Liver (tissue), 8 donors: ENCODE measurements at regions not wholly inside any gene's neighbourhood (a gene's known extent, or its start where the extent isn't known, plus 50 kb on each side); places are given as distances from the start of the nearest gene placed in this dataset.

Source experiments
- DNase-seq: peaks from one replicate; pipeline ENCODE4 v3.0.0-alpha.2; 2017; ENCODE audit warnings: low spot score
- H3K27ac ChIP-seq, 2 donors: one replicate each; pipeline ENCODE4 v1.7.0; 2013; ENCODE audit warnings: inconsistent platforms in 2 of 2, low read length in 2 of 2, control low read depth in 1 of 2, low read depth in 1 of 2, mild to moderate bottlenecking in 1 of 2
- H3K27me3 ChIP-seq, 4 donors: one replicate each; pipeline versions ENCODE4 v1.6.1 to v1.7.0; 2013; ENCODE audit warnings: low read length in 3 of 4, inconsistent platforms in 1 of 4, mild to moderate bottlenecking in 1 of 4, moderate library complexity in 1 of 4; ENCODE audit not compliant: control insufficient read depth in 4 of 4, insufficient read depth in 4 of 4
- H3K36me3 ChIP-seq, 4 donors: one replicate each; pipeline versions ENCODE4 v1.6.1 to v1.7.0; 2013; ENCODE audit warnings: low read length in 3 of 4, mild to moderate bottlenecking in 3 of 4, low read depth in 1 of 4, moderate library complexity in 1 of 4; ENCODE audit not compliant: control insufficient read depth in 4 of 4, insufficient read depth in 3 of 4
- H3K4me1 ChIP-seq, 4 donors: one replicate each; pipeline versions ENCODE4 v1.6.1 to v1.7.0; 2013; ENCODE audit warnings: low read length in 3 of 4, mild to moderate bottlenecking in 3 of 4, moderate library complexity in 1 of 4; ENCODE audit not compliant: control insufficient read depth in 4 of 4, insufficient read depth in 4 of 4
- H3K4me3 ChIP-seq, 3 donors: one replicate each; pipeline versions ENCODE4 v1.6.1 to v1.7.0; 2013; ENCODE audit warnings: low read length in 3 of 3, control low read depth in 1 of 3, low read depth in 1 of 3, mild to moderate bottlenecking in 1 of 3
- H3K9ac ChIP-seq, 2 donors: one replicate each; pipeline ENCODE4 v1.7.0; 2013; ENCODE audit warnings: low read length in 2 of 2, mild to moderate bottlenecking in 2 of 2, moderate library complexity in 2 of 2, control low read depth in 1 of 2, low read depth in 1 of 2
- H3K9me3 ChIP-seq, 4 donors: one replicate each; pipeline versions ENCODE4 v1.6.1 to v1.7.0; 2013; ENCODE audit warnings: low read length in 3 of 4; ENCODE audit not compliant: control insufficient read depth in 4 of 4
- ATF3 ChIP-seq: IDR thresholded peaks from 2 replicates; pipeline ENCODE4 v1.6.1; 2016; ENCODE audit warnings: antibody characterized with exemption
- CTCF ChIP-seq: fragments of 150-350 bp; IDR thresholded peaks from 2 replicates; pipeline ENCODE4 v1.5.1; 2017; ENCODE audit warnings: improper control_type of control experiment, low read depth, low read length; ENCODE audit not compliant: missing input control
- EGR1 ChIP-seq, 2 donors: IDR thresholded peaks; 2 replicates each; pipeline ENCODE4 v1.6.1; 2016 to 2018; ENCODE audit warnings: antibody characterized with exemption in 2 of 2, low read depth in 2 of 2
- FOXA1 ChIP-seq: IDR thresholded peaks from 2 replicates; pipeline ENCODE4 v1.6.1; 2016; ENCODE audit warnings: antibody characterized with exemption
- FOXA2 ChIP-seq: IDR thresholded peaks from 2 replicates; pipeline ENCODE4 v1.6.1; 2016; ENCODE audit warnings: antibody characterized with exemption
- GABPA ChIP-seq, 2 donors: IDR thresholded peaks in 1 of 2; conservative IDR thresholded peaks in 1 of 2; 2 replicates each; pipeline ENCODE4 v1.6.1; 2016; ENCODE audit warnings: antibody characterized with exemption in 2 of 2, mild to moderate bottlenecking in 1 of 2, moderate library complexity in 1 of 2
- HNF4A ChIP-seq, 2 donors: conservative IDR thresholded peaks; 2 replicates each; pipeline ENCODE4 v1.6.1; 2016; ENCODE audit warnings: antibody characterized with exemption in 2 of 2, mild to moderate bottlenecking in 2 of 2
- HNF4G ChIP-seq: IDR thresholded peaks from 2 replicates; pipeline ENCODE4 v1.6.1; 2016; ENCODE audit warnings: antibody characterized with exemption
- JUND ChIP-seq, 2 donors: IDR thresholded peaks; 2 replicates each; pipeline ENCODE4 v1.6.1; 2016; ENCODE audit warnings: antibody characterized with exemption in 2 of 2
- NR2F2 ChIP-seq: IDR thresholded peaks from 2 replicates; pipeline ENCODE4 v1.6.1; 2016; ENCODE audit warnings: antibody characterized with exemption
- RAD21 ChIP-seq, 2 donors: IDR thresholded peaks; 2 replicates each; pipeline ENCODE4 v1.6.1; 2016; ENCODE audit warnings: antibody characterized with exemption in 2 of 2, mild to moderate bottlenecking in 2 of 2
- REST ChIP-seq: IDR thresholded peaks from 2 replicates; pipeline ENCODE4 v1.6.1; 2016; ENCODE audit warnings: antibody characterized with exemption, mild to moderate bottlenecking
- RXRA ChIP-seq, 2 donors: IDR thresholded peaks; 2 replicates each; pipeline ENCODE4 v1.6.1; 2017 to 2018; ENCODE audit warnings: antibody characterized with exemption in 2 of 2, mild to moderate bottlenecking in 1 of 2
- TAF1 ChIP-seq: conservative IDR thresholded peaks from 2 replicates; pipeline ENCODE4 v1.6.1; 2016; ENCODE audit warnings: antibody characterized with exemption, mild to moderate bottlenecking
- YY1 ChIP-seq: IDR thresholded peaks from 2 replicates; pipeline ENCODE4 v1.6.1; 2016; ENCODE audit warnings: antibody characterized with exemption, mild to moderate bottlenecking
- ZBTB33 ChIP-seq: IDR thresholded peaks from 2 replicates; pipeline ENCODE4 v1.6.1; 2016; ENCODE audit warnings: antibody characterized with exemption
- WGBS: extraction: QIAGEN DNeasy Blood & Tissue Kit; methylation state at CpG from one replicate; pipeline ENCODE4 v1.1.7; 2013; 5-methylcytosine and 5-hydroxymethylcytosine counted together
- TF ChIP-seq, protein P1 (sequence below): IDR thresholded peaks from 2 replicates; pipeline ENCODE4 v1.6.1; 2016; ENCODE audit warnings: antibody characterized with exemption
- donor health status: healthy.
- donor health status: healthy.
- donor health status: healthy.
- donor health status: healthy.
- donor health status: healthy.

GRCh38 chr3:816605-817004 is 276.2 kb upstream of the CNTN6 start:
- Histone ChIP-seq H3K9me3 (no peaks in the 10 kb centered on the region), H3K4me3 (no peak overlapping the region), H3K9ac (no peak overlapping the region), H3K36me3 (no peaks in the 10 kb centered on the region), H3K27ac (no peak overlapping the region), H3K4me1 (no peaks in the 10 kb centered on the region), H3K27me3 (no peaks in the 10 kb centered on the region)
- no peak for TF ChIP-seq YY1
- TF ChIP-seq, protein P1, sequence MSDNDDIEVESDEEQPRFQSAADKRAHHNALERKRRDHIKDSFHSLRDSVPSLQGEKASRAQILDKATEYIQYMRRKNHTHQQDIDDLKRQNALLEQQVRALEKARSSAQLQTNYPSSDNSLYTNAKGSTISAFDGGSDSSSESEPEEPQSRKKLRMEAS = no peak
- no peak for TF ChIP-seq TAF1
- TF ChIP-seq GABPA (IDR thresholded peaks at IDR 0.05 in 1 of 2, conservative IDR thresholded peaks at IDR 0.05 in 1 of 2) = no peak
- no peak for TF ChIP-seq ZBTB33
- TF ChIP-seq JUND (IDR thresholded peaks at IDR 0.05) = no peak
- TF ChIP-seq ATF3 = no peak
- no peak for TF ChIP-seq HNF4G
- no peak for TF ChIP-seq RAD21 (IDR thresholded peaks at IDR 0.05)
- no peak for TF ChIP-seq HNF4A (conservative IDR thresholded peaks at IDR 0.05)
- TF ChIP-seq RXRA (IDR thresholded peaks at IDR 0.05) = no peak
- TF ChIP-seq REST = no peak
- no peak for TF ChIP-seq NR2F2
- TF ChIP-seq EGR1 (IDR thresholded peaks at IDR 0.05; ENCODE audit: low read depth in 2 of 2) = no peak
- TF ChIP-seq FOXA1 = no peak
- no peak for DNase-seq
- WGBS = 70% methylated on average over 5 of the region's 5 CpGs

- H3K4me1 ChIP-seq = no peaks in the 10 kb centered on the region
- H3K36me3 ChIP-seq = no peaks in the 10 kb centered on the region
- WGBS = 63% methylated on average over 1 of the region's 1 CpG
- H3K9ac ChIP-seq = no peak overlapping the region
- H3K9me3 ChIP-seq = peaks cover 0 to 5% (median 2%) of the 10 kb centered on the region in 4 donors
- H3K4me3 ChIP-seq = no peak overlapping the region
- TF ChIP-seq CTCF (no peak), RXRA (IDR thresholded peaks at IDR 0.05) (no peak), EGR1 (IDR thresholded peaks at IDR 0.05; ENCODE audit: low read depth in 2 of 2) (no peak), FOXA2 (no peak), JUND (IDR thresholded peaks at IDR 0.05) (no peak), HNF4G (no peak), ATF3 (no peak), NR2F2 (no peak), HNF4A (conservative IDR thresholded peaks at IDR 0.05) (no peak), FOXA1 (no peak), GABPA (IDR thresholded peaks at IDR 0.05 in 1 of 2, conservative IDR thresholded peaks at IDR 0.05 in 1 of 2) (no peak), REST (no peak)
- TF ChIP-seq, protein P1 = no peak
- DNase-seq = no peak
- H3K27me3 ChIP-seq = no peaks in the 10 kb centered on the region
- H3K27ac ChIP-seq = no peak overlapping the region
Measured at GRCh38 chr3:834679-835078, 258.1 kb upstream of the CNTN6 start.
